ENCODE measurements at regions not wholly inside any gene's neighbourhood (a gene's known extent, or its start where the extent isn't known, plus 50 kb on each side); places are given as distances from the start of the nearest gene placed in this dataset.
"Not testable (repeated sequence)": the region's sequence is repeated elsewhere in the genome, so short reads cannot be mapped to it uniquely, and the experiment has no call there.

DNA sequence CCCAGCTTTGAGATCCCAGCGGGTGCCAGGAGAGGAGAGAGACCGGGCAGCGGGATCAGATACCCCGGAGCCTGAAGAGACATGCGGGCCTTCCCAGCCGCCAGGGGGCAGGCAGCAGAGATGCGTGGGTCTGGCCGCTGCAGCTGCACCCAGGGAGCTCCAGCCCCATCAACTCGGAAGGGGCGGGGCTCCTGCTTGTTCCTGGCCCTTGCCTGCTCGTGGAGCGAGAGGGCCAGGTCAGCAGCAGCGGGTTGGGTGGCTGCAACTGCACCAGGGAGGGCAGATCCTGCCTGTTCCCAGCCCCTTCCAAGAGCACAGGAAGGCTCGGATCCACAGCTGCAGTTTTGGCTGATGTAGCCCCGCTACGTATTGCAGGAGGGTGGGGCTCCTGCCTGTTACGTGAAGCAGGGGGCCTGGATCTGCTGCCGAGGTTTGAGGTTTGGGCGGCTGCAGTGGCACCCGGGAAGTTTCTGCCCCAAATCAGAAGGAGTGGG, 532.8 kb downstream of the RFPL4B start:
- DNase-seq (ENCODE audit: low spot score), result no peak

- DNase-seq (ENCODE audit: low spot score), result no peak
Measured at GRCh38 chr6:112881027-112881426, 533.9 kb downstream of the RFPL4B start.

GRCh38 chr6:112881828-112882780, 535.0 kb downstream of the RFPL4B start:
- no peak for DNase-seq (ENCODE audit: low spot score)

DNA sequence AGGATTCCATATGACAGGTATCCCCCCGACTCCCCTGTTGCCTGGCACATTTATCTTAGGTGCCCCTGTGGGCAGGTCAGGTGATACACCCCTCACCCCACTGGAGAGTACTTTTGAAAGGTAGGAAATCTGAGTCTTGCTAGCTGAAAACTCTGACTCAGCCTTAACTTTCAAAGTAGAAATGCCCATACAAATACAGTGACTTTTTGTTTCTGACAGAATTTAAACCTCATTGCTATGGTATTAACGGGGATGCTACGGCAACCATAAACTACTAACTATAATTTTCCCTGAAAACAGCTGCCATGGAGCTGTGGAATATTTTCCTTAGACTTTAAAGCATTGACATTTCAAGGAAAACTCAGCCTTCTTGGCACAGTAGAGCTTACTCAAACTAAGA, 536.0 kb downstream of the RFPL4B start:
- peak; percentile 6 for DNase-seq (ENCODE audit: low spot score)

DNA sequence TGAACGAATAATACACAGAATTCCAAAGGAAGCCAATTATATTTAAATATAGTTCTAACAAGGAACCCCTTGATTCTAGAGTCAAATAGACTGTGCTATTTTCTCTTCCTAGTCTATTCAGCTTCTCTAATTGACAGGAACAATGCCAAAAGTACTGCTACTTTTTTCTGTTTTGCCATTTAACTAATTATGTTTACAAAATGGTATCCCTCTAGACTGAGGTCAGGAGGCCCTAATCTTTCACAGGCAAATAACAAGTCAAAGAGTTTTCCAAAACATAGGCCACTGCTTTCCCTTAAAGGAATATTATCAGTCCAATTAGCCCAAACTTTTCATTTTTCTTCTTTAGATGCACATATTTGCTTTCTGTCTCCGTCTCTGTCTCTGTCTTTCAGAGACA, 539.3 kb downstream of the RFPL4B start:
- DNase-seq (ENCODE audit: low spot score), result no peak

- DNase-seq (ENCODE audit: low spot score), result not testable (repeated sequence)
Measured at GRCh38 chr6:112887424-112887823, 540.3 kb downstream of the RFPL4B start.

DNA sequence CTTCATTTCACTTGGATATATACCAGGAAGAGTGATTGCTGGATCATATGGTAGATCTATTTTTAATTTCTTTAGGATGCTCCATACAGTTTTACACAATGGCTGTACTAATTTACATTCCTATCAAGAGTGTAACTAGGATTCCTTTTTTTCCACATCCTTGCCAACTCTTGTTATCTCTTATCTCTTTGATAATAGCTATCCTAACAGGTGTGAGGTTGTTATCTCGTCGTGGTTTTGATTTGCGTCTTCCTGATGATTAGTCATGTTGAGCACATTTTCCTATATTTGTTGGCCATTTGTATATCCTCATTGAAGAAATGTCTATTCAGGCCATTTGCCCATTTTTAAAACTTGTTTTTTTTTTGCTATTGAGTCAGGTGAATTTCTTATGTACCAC, 552.4 kb downstream of the RFPL4B start:
- DNase-seq (ENCODE audit: low spot score), result no peak

DNA sequence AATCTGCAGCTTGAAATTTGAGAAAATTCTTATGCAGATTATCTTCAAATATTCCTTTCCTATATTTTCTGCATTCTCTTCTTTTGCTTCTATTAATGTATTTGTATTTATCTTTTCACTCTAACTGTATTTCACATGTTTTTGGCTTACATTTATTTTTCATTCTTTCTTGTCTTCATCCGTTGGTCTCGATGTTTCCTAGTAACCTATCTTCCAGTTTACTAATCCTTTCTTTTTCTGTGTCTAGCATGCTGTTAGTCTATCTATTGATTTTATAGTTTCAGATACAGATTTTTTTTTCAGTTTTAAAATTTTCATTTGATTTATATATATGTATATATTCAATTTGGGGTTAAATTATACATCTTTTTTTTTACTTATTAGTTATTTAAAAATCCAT, 556.2 kb downstream of the RFPL4B start:
- DNase-seq (ENCODE audit: low spot score), result no peak

DNA sequence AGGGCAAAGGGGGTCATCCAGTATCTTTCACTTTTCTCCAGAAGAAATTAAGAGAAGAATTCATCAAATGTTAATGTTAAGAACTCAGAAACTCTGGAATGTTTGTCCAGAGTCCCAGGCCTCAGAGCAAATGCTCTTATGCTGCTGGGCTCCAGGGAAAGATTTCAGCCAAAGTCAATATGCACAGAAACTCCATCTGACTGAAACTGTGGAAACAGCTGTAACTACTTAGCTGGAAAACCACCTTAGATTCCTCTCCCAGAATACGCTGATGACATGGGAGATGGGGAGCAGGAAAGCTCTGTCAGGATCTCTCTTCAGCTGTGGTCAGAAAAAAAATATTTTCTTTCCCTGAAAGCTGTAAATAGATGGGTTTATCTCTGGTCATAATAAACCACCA, 559.6 kb downstream of the RFPL4B start:
- DNase-seq (ENCODE audit: low spot score), result no peak

- no peak for DNase-seq (ENCODE audit: low spot score)
Measured at GRCh38 chr6:112909781-112910180, 562.7 kb downstream of the RFPL4B start.

GRCh38 chr6:112910256-112910655, 563.1 kb downstream of the RFPL4B start:
- DNase-seq (ENCODE audit: low spot score), result no peak

DNA sequence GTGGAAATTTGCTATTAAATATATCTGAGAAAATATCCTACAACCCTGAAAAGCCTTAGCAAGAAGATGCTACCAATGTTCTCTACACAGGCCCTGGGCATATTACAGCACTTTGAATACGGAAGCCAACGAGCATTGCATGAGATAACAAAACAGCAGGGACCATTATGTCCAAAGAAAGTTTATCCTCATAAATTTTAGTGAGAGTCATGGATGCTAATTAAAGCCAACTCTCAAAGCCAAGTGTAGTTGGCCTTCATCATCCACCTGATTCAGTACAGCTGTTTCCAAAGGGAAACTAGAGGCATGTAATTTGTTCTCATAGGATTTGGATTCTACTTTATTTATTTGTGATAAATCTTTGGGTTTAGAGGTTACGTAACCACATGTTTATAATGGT, 564.8 kb downstream of the RFPL4B start:
- no peak for DNase-seq (ENCODE audit: low spot score)

- no peak for DNase-seq (ENCODE audit: low spot score)
Measured at GRCh38 chr6:112912416-112913101, 565.4 kb downstream of the RFPL4B start.

- DNase-seq (ENCODE audit: low spot score), result not testable (repeated sequence)
Measured at GRCh38 chr6:112919744-112920143, 572.6 kb downstream of the RFPL4B start.

GRCh38 chr6:112920994-112921393, 573.9 kb downstream of the RFPL4B start:
- no peak for DNase-seq (ENCODE audit: low spot score)

- DNase-seq (ENCODE audit: low spot score), result no peak
Measured at GRCh38 chr6:112923940-112924587, 576.9 kb downstream of the RFPL4B start.

- DNase-seq (ENCODE audit: low spot score), result no peak
Measured at GRCh38 chr6:112925702-112926101, 578.6 kb downstream of the RFPL4B start.

DNA sequence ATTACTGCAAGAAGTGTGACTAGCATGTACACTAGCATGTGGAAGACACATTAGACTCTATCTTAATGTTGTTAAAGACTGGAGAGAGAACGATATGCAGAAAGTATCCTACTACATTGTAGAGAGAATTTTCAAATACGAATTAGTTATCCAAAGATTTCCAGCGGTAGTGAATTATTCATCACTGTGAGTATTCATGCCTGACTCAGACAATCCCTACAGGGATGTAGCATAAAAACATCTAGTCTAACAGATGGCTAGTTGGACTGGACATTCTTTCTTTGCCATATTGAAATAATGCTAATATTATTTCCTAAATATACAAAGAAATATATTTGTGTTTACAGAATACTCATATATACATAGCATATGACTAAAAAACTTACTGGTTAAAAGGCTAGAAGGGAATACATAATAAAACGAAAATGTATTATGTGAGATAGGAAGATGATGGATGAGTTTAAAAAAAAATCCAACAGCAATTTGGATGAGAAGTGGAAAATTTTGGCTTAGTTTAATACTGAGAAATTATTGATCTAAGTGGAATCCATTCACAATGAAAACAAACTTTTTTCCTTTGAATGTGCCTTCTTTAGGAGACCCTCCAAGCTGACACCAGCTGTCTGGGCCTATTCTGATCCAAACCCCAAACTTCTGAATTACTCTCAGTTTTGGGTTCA, 580.7 kb downstream of the RFPL4B start:
- DNase-seq (ENCODE audit: low spot score), result no peak

DNA sequence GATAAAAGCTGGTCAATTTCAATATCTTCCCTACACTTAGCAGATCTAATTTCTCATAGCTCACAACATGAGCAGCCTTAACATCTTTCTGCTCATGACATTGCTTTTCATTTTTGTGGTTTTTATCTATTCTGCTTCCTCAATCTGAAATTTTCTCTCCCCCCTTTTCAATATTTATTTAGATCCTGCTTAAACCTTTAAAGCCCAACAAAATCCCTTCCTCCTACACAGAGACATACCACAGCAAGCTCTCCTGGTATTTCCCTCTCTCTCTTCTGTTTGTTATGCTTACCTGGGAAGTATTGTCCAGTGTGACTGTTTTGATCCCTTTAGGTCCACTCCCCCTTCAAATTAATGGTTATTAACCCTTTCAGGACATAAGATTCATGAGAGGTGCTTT, 582.5 kb downstream of the RFPL4B start:
- no peak for DNase-seq (ENCODE audit: low spot score)

- no peak for DNase-seq (ENCODE audit: low spot score)
Measured at GRCh38 chr6:112931832-112932231, 584.7 kb downstream of the RFPL4B start.

- DNase-seq (ENCODE audit: low spot score), result no peak
Measured at GRCh38 chr6:112933947-112934346, 586.8 kb downstream of the RFPL4B start.
